ENCODE measurements at regions not wholly inside any gene's neighbourhood (a gene's known extent, or its start where the extent isn't known, plus 50 kb on each side); places are given as distances from the start of the nearest gene placed in this dataset.

DNA sequence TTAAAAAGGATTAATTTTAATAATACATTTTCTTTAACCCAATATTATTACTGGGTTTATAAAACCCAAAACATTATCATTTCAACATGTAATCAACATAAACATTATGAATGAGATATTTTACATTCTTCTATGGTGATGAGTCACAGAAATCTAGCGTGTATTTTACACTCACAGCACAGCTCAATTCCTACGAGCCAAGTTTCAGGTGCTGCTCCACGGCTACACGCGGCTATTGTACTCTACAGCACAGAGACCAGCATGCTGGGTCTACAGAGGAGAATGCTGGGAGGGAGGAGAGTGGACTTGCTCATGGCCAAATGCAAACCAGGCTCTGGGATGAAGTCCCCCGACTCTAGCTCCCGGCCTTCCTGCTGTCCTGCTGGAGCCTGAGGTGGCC lies 72.0 kb upstream of the LMO1 start:
- TF ChIP-seq POLR2A (IDR thresholded peaks at IDR 0.05; ENCODE audit: control extremely low read depth in 1 of 2, low read depth in 2 of 2, low read length in 2 of 2) (no peak), SP4 (IDR thresholded peaks at IDR 0.05; ENCODE audit: low read length) (no peak), CREB1 (IDR thresholded peaks at IDR 0.05) (no peak), ZNF274 (IDR thresholded peaks at IDR 0.05; ENCODE audit: borderline replicate concordance, extremely low read depth, low read length) (no peak), HDAC2 (IDR thresholded peaks at IDR 0.05; ENCODE audit: borderline replicate concordance in 1 of 2, low read depth in 2 of 2, low read length in 2 of 2) (no peak), JUN (IDR thresholded peaks at IDR 0.05; ENCODE audit: low read depth, low read length) (no peak), POLR2AphosphoS5 (IDR thresholded peaks at IDR 0.05; ENCODE audit: low read depth, low read length) (no peak)
- TF ChIP-seq, protein P1, sequence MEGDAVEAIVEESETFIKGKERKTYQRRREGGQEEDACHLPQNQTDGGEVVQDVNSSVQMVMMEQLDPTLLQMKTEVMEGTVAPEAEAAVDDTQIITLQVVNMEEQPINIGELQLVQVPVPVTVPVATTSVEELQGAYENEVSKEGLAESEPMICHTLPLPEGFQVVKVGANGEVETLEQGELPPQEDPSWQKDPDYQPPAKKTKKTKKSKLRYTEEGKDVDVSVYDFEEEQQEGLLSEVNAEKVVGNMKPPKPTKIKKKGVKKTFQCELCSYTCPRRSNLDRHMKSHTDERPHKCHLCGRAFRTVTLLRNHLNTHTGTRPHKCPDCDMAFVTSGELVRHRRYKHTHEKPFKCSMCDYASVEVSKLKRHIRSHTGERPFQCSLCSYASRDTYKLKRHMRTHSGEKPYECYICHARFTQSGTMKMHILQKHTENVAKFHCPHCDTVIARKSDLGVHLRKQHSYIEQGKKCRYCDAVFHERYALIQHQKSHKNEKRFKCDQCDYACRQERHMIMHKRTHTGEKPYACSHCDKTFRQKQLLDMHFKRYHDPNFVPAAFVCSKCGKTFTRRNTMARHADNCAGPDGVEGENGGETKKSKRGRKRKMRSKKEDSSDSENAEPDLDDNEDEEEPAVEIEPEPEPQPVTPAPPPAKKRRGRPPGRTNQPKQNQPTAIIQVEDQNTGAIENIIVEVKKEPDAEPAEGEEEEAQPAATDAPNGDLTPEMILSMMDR (IDR thresholded peaks at IDR 0.05; ENCODE audit: control extremely low read depth in 1 of 3, insufficient read depth in 1 of 3, low read depth in 1 of 3, low read length in 3 of 3), result no peak

Data from H1 (cell line).